K562 (cell line): ENCODE measurements at regions not wholly inside any gene's neighbourhood (a gene's known extent, or its start where the extent isn't known, plus 50 kb on each side); places are given as distances from the start of the nearest gene placed in this dataset.

Experiments
- NR4A1 ChIP-seq, 2 experiments: fragments of 250-450 bp in 1 of 2; fragments of 450-650 bp in 1 of 2; sonication (Bioruptor Pico) in 1 of 2; IDR thresholded peaks; 2 replicates each; pipeline versions ENCODE4 v1.4.0 to v1.6.1; 2016 to 2020; ENCODE audit warnings: mild to moderate bottlenecking in 2 of 2, missing compliant biosample characterization in 1 of 2, missing genetic modification characterization in 1 of 2, moderate library complexity in 1 of 2
- PCBP1 ChIP-seq: fragments of 200-400 bp; formaldehyde crosslinking; IDR thresholded peaks from 2 replicates; pipeline ENCODE4 v1.6.1; 2018; ENCODE audit warnings: mild to moderate bottlenecking, low read depth, low read length; ENCODE audit not compliant: poor library complexity, severe bottlenecking
- PHTF2 ChIP-seq: fragments of 250-450 bp; sonication (Bioruptor Pico); IDR thresholded peaks from 2 replicates; pipeline ENCODE4 v1.5.0; 2021; ENCODE audit warnings: mild to moderate bottlenecking
- RB1 ChIP-seq: fragments of 450-650 bp; IDR thresholded peaks from 2 replicates; pipeline ENCODE4 v1.6.1; 2017; ENCODE audit warnings: low read depth, mild to moderate bottlenecking
- ZNF217 ChIP-seq: sonication (generic); formaldehyde crosslinking; IDR thresholded peaks from 2 replicates; pipeline ENCODE4 v1.8.0; 2022; ENCODE audit warnings: mild to moderate bottlenecking, missing genetic modification reagents
- ZNF507 ChIP-seq: conservative IDR thresholded peaks from 2 replicates; pipeline ENCODE4 v1.6.1; 2017; ENCODE audit warnings: missing genetic modification characterization, missing compliant biosample characterization
- ZNF699 ChIP-seq: fragments of 250-450 bp; sonication (Bioruptor Pico); IDR thresholded peaks from 2 replicates; pipeline ENCODE4 v1.8.0; 2021; ENCODE audit warnings: mild to moderate bottlenecking, moderate library complexity; ENCODE audit not compliant: insufficient replicate concordance
- TF ChIP-seq, protein P1 (sequence below), 2 experiments: fragments of 450-650 bp in 1 of 2; sonication (generic) in 1 of 2; formaldehyde crosslinking in 1 of 2; IDR thresholded peaks; 2 replicates each; pipeline versions ENCODE4 v1.7.1 to v1.9.0; 2016 to 2022; ENCODE audit warnings: inconsistent platforms in 1 of 2, mild to moderate bottlenecking in 1 of 2, missing genetic modification reagents in 1 of 2
- TF ChIP-seq, protein P2 (sequence below): IDR thresholded peaks from 3 replicates; pipeline ENCODE4 v1.6.1; 2011; ENCODE audit warnings: borderline replicate concordance, mild to moderate bottlenecking; ENCODE audit not compliant: insufficient read length, insufficient read depth
- TF ChIP-seq, protein P3 (sequence below), 2 experiments: fragments of 150-350 bp in 1 of 2; IDR thresholded peaks; 2 replicates each; pipeline ENCODE4 v1.6.1; 2012 to 2016; ENCODE audit warnings: low read depth in 2 of 2, low read length in 2 of 2, mild to moderate bottlenecking in 1 of 2, moderate library complexity in 1 of 2
- TF ChIP-seq, protein P4 (sequence below): fragments of 450-650 bp; IDR thresholded peaks from 2 replicates; pipeline ENCODE4 v1.6.1; 2016; ENCODE audit warnings: mild to moderate bottlenecking

DNA sequence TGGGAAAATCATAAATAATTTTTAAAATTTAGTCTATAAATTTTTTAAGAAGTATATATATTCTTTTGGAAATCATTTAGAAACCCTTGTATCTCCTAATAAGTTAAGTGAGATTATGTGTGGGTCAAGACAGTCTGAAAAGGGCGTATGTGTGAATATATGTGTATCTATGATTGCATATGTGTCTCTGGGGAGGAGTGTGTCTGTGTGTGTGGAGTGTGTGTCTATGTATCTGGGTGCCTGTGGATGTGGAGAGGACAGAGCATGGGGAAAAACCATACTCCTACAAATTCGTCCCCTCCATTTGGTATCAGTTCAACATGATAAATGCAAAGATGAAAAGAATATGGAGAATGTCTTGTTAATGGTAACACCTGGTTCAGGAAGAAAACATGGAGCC is 342.0 kb upstream of the ACTBL2 start (continued):
- TF ChIP-seq, protein P1, sequence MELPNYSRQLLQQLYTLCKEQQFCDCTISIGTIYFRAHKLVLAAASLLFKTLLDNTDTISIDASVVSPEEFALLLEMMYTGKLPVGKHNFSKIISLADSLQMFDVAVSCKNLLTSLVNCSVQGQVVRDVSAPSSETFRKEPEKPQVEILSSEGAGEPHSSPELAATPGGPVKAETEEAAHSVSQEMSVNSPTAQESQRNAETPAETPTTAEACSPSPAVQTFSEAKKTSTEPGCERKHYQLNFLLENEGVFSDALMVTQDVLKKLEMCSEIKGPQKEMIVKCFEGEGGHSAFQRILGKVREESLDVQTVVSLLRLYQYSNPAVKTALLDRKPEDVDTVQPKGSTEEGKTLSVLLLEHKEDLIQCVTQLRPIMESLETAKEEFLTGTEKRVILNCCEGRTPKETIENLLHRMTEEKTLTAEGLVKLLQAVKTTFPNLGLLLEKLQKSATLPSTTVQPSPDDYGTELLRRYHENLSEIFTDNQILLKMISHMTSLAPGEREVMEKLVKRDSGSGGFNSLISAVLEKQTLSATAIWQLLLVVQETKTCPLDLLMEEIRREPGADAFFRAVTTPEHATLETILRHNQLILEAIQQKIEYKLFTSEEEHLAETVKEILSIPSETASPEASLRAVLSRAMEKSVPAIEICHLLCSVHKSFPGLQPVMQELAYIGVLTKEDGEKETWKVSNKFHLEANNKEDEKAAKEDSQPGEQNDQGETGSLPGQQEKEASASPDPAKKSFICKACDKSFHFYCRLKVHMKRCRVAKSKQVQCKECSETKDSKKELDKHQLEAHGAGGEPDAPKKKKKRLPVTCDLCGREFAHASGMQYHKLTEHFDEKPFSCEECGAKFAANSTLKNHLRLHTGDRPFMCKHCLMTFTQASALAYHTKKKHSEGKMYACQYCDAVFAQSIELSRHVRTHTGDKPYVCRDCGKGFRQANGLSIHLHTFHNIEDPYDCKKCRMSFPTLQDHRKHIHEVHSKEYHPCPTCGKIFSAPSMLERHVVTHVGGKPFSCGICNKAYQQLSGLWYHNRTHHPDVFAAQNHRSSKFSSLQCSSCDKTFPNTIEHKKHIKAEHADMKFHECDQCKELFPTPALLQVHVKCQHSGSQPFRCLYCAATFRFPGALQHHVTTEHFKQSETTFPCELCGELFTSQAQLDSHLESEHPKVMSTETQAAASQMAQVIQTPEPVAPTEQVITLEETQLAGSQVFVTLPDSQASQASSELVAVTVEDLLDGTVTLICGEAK (IDR thresholded peaks at IDR 0.05) = no peak
- TF ChIP-seq, protein P1 (CRISPR knock-in tag; IDR thresholded peaks at IDR 0.05) = no peak
- TF ChIP-seq, protein P2, sequence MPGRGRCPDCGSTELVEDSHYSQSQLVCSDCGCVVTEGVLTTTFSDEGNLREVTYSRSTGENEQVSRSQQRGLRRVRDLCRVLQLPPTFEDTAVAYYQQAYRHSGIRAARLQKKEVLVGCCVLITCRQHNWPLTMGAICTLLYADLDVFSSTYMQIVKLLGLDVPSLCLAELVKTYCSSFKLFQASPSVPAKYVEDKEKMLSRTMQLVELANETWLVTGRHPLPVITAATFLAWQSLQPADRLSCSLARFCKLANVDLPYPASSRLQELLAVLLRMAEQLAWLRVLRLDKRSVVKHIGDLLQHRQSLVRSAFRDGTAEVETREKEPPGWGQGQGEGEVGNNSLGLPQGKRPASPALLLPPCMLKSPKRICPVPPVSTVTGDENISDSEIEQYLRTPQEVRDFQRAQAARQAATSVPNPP = no peak
- TF ChIP-seq, protein P3, sequence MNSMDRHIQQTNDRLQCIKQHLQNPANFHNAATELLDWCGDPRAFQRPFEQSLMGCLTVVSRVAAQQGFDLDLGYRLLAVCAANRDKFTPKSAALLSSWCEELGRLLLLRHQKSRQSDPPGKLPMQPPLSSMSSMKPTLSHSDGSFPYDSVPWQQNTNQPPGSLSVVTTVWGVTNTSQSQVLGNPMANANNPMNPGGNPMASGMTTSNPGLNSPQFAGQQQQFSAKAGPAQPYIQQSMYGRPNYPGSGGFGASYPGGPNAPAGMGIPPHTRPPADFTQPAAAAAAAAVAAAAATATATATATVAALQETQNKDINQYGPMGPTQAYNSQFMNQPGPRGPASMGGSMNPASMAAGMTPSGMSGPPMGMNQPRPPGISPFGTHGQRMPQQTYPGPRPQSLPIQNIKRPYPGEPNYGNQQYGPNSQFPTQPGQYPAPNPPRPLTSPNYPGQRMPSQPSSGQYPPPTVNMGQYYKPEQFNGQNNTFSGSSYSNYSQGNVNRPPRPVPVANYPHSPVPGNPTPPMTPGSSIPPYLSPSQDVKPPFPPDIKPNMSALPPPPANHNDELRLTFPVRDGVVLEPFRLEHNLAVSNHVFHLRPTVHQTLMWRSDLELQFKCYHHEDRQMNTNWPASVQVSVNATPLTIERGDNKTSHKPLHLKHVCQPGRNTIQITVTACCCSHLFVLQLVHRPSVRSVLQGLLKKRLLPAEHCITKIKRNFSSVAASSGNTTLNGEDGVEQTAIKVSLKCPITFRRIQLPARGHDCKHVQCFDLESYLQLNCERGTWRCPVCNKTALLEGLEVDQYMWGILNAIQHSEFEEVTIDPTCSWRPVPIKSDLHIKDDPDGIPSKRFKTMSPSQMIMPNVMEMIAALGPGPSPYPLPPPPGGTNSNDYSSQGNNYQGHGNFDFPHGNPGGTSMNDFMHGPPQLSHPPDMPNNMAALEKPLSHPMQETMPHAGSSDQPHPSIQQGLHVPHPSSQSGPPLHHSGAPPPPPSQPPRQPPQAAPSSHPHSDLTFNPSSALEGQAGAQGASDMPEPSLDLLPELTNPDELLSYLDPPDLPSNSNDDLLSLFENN (IDR thresholded peaks at IDR 0.05; ENCODE audit: low read depth in 2 of 2, low read length in 2 of 2) = no peak
- TF ChIP-seq PCBP1 (no peak), ZNF217 (no peak), RB1 (no peak), NR4A1 (CRISPR knock-in tag; IDR thresholded peaks at IDR 0.05) (no peak), NR4A1 (tag; IDR thresholded peaks at IDR 0.05) (no peak), ZNF507 (tag) (no peak), PHTF2 (CRISPR knock-in tag) (no peak), ZNF699 (CRISPR knock-in tag) (no peak)
- TF ChIP-seq, protein P4, sequence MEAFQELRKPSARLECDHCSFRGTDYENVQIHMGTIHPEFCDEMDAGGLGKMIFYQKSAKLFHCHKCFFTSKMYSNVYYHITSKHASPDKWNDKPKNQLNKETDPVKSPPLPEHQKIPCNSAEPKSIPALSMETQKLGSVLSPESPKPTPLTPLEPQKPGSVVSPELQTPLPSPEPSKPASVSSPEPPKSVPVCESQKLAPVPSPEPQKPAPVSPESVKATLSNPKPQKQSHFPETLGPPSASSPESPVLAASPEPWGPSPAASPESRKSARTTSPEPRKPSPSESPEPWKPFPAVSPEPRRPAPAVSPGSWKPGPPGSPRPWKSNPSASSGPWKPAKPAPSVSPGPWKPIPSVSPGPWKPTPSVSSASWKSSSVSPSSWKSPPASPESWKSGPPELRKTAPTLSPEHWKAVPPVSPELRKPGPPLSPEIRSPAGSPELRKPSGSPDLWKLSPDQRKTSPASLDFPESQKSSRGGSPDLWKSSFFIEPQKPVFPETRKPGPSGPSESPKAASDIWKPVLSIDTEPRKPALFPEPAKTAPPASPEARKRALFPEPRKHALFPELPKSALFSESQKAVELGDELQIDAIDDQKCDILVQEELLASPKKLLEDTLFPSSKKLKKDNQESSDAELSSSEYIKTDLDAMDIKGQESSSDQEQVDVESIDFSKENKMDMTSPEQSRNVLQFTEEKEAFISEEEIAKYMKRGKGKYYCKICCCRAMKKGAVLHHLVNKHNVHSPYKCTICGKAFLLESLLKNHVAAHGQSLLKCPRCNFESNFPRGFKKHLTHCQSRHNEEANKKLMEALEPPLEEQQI = no peak
